Ascending aorta (tissue), 2 donors: ENCODE measurements at regions not wholly inside any gene's neighbourhood (a gene's known extent, or its start where the extent isn't known, plus 50 kb on each side); places are given as distances from the start of the nearest gene placed in this dataset.

ENCODE experiments used
- DNase-seq, 2 donors: peaks; one replicate each; pipeline ENCODE4 v3.0.0-alpha.2; 2019; ENCODE audit warnings: low spot score in 2 of 2
- H3K27ac ChIP-seq, 2 donors: fragments of 200-600 bp; sonication (generic); one replicate each; pipeline ENCODE4 v1.5.1; 2016 to 2017; ENCODE audit warnings: mild to moderate bottlenecking in 1 of 2
- H3K27me3 ChIP-seq: fragments of 200-600 bp; sonication (generic); one replicate; pipeline ENCODE4 v1.5.1; 2017
- H3K36me3 ChIP-seq, 2 donors: fragments of 200-600 bp; sonication (generic); one replicate each; pipeline ENCODE4 v1.5.1; 2016
- H3K4me1 ChIP-seq, 2 donors: fragments of 200-600 bp; sonication (generic); one replicate each; pipeline ENCODE4 v1.5.1; 2016 to 2017; ENCODE audit warnings: mild to moderate bottlenecking in 1 of 2
- H3K4me3 ChIP-seq, 2 donors: fragments of 200-600 bp; sonication (generic); one replicate each; pipeline ENCODE4 v1.5.1; 2016 to 2017; ENCODE audit warnings: mild to moderate bottlenecking in 1 of 2
- H3K9me3 ChIP-seq, 2 donors: fragments of 200-600 bp; sonication (generic); one replicate each; pipeline ENCODE4 v1.5.1; 2016
- intact Hi-C: fragments of 100-400 bp; cut with DNase I; formaldehyde crosslinking; loops from one replicate; pipeline ENCODE4 v1.15.1; 2023
- TF ChIP-seq, protein P1 (sequence below), 3 experiments: fragments of 200-600 bp in 2 of 3; fragments of 450-650 bp in 1 of 3; sonication (generic) in 2 of 3; IDR thresholded peaks; one replicate each; pipeline ENCODE4 v1.5.1; 2016 to 2019; ENCODE audit warnings: antibody characterized with exemption in 3 of 3, mild to moderate bottlenecking in 1 of 3, moderate library complexity in 1 of 3

DNA sequence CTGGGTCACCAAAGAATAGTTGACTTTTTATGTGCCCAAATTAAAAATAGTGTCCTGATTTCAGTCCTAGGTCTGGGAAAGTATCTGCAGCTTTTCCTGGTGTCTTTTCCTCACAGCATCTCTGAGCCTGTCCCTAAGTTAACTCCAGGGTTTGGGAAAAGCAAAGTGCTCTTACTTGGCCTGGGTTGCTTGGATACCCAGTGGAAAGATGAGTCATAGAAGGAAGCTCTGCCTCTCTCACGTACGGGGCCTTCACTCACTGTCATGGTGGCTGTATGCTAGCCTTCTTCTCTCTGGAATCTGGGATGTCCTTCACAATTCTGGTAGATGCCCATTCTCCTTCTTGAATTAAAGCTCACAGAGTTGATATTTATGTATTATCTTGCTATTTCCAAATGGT, 607.3 kb downstream of the ANKRD50 start:
- Histone ChIP-seq H3K36me3 (no peaks in the 10 kb centered on the region), H3K4me1 (no peaks in the 10 kb centered on the region), H3K9me3 (peaks cover 0 to 5% of the 10 kb centered on the region in 2 donors), H3K27me3 (no peaks in the 10 kb centered on the region), H3K27ac (no peak overlapping the region), H3K4me3 (no peak overlapping the region)
- intact Hi-C loops = loop anchor here (5.0 kb wide), 1 partner anchor 38 kb away; no protein-coding TSS in a partner anchor
- TF ChIP-seq, protein P1, sequence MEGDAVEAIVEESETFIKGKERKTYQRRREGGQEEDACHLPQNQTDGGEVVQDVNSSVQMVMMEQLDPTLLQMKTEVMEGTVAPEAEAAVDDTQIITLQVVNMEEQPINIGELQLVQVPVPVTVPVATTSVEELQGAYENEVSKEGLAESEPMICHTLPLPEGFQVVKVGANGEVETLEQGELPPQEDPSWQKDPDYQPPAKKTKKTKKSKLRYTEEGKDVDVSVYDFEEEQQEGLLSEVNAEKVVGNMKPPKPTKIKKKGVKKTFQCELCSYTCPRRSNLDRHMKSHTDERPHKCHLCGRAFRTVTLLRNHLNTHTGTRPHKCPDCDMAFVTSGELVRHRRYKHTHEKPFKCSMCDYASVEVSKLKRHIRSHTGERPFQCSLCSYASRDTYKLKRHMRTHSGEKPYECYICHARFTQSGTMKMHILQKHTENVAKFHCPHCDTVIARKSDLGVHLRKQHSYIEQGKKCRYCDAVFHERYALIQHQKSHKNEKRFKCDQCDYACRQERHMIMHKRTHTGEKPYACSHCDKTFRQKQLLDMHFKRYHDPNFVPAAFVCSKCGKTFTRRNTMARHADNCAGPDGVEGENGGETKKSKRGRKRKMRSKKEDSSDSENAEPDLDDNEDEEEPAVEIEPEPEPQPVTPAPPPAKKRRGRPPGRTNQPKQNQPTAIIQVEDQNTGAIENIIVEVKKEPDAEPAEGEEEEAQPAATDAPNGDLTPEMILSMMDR (IDR thresholded peaks at IDR 0.05) = no peak
- DNase-seq = no peak

DNA sequence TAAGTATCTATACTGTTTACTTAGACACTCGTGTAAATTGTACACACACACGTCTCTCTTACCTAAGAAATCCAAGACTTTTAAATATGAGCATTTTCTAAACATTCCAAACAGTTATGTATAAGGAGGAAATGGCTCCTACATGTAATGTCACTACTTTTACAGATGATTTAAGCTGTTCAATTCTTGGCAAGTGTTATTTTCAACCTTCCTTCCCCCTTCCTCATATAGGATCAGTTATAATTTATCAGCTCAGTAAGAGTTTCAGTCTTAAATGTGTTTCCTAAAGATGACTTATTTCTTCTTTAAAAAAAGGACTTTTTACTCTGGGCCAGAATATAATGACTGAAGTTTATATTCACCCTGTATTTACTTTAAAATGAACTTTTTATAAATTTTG, 601.1 kb downstream of the ANKRD50 start:
- no peaks in the 10 kb centered on the region for H3K9me3 ChIP-seq
- H3K4me3 ChIP-seq = no peak overlapping the region
- no peak for DNase-seq
- no peaks in the 10 kb centered on the region for H3K27me3 ChIP-seq
- no peaks in the 10 kb centered on the region for H3K36me3 ChIP-seq
- intact Hi-C loops = loop anchor here (2.0 to 10.0 kb wide), 5 partner anchors 153 to 1009 kb away; partner anchors contain the start of gene SPRY1
- H3K27ac ChIP-seq = no peak overlapping the region
- H3K4me1 ChIP-seq = no peaks in the 10 kb centered on the region
- TF ChIP-seq, protein P1 (IDR thresholded peaks at IDR 0.05) = no peak

DNA sequence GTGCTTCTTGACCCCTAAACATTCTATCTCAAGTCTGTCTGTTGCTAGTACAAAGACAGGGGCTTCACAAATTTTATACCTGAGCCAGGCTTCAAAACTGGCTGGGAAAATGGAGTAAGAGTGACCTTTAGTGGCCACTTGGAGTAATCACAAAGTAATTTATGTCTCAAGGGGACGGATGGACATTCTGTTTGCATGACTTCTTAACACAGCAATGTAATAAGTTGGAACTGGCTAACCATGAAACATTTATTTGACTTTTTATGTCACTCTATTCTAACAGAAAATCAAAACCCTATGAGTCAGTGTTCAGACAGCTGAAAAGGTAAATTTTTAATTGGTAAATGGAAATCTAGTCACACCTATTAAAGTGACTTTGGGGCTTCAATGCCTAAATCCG, 600.6 kb downstream of the ANKRD50 start:
- Histone ChIP-seq H3K27ac (no peak overlapping the region), H3K4me1 (no peaks in the 10 kb centered on the region), H3K27me3 (no peaks in the 10 kb centered on the region), H3K36me3 (no peaks in the 10 kb centered on the region), H3K4me3 (no peak overlapping the region), H3K9me3 (no peaks in the 10 kb centered on the region)
- intact Hi-C loops = loop anchor here (1.0 to 10.0 kb wide), 6 partner anchors 153 to 1009 kb away; partner anchors contain the start of gene SPRY1
- TF ChIP-seq, protein P1 (IDR thresholded peaks at IDR 0.05) = peak; percentile 43 to 65 (median 52)
- no peak for DNase-seq

DNA sequence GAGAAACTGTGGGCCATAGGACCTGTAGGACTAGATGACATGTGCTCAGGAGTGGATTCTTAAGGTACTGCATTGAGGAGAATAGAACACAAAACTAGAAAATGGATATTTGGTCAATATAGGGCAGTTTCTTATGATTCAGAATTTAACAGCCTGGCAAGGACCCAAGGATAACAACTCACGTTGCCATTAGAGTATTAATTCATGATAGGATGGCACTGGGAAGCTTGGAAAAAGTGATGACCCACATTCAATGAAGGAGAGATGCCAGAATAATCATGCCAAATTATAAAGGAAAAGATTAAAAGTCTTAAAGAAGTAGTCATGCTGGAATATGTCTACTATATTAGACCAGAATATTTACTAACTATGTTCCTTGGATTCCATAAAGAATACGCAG, 594.5 kb downstream of the ANKRD50 start:
- Histone ChIP-seq H3K27me3 (no peaks in the 10 kb centered on the region), H3K4me3 (no peak overlapping the region), H3K4me1 (no peaks in the 10 kb centered on the region), H3K9me3 (no peaks in the 10 kb centered on the region), H3K27ac (no peak overlapping the region), H3K36me3 (no peaks in the 10 kb centered on the region)
- intact Hi-C loops = loop anchor here (10.0 kb wide), 2 partner anchors 147 to 563 kb away; no protein-coding TSS in a partner anchor
- TF ChIP-seq, protein P1 (IDR thresholded peaks at IDR 0.05) = no peak
- no peak for DNase-seq

- Histone ChIP-seq H3K4me3 (no peak overlapping the region), H3K27ac (no peak overlapping the region), H3K36me3 (no peaks in the 10 kb centered on the region), H3K27me3 (no peaks in the 10 kb centered on the region), H3K4me1 (no peaks in the 10 kb centered on the region), H3K9me3 (no peaks in the 10 kb centered on the region)
- TF ChIP-seq, protein P1 (IDR thresholded peaks at IDR 0.05) = no peak
- intact Hi-C loops = no loop called here
- DNase-seq = no peak
Measured at GRCh38 chr4:124121461-124121971, 591.0 kb downstream of the ANKRD50 start.

DNA sequence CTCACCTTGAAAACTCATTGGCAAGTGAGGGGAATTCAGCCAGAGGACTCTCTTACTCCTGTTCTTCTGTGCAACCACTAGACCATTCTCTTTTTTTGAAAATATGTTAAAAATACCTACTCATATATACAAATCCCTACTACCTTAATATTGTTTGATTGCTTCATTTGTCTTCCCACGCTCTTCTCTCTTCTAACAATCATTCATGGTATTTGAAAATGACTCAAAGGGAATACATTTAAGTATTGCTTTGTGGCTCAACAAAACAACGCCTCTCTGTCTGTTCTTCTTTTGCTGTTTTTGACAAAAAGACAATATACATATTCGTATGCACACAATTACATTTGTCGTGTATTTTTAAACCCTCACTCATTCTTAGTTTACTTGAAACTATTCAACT, 589.4 kb downstream of the ANKRD50 start:
- TF ChIP-seq, protein P1 (IDR thresholded peaks at IDR 0.05) = no peak
- Histone ChIP-seq H3K4me3 (no peak overlapping the region), H3K27me3 (no peaks in the 10 kb centered on the region), H3K27ac (no peak overlapping the region), H3K9me3 (no peaks in the 10 kb centered on the region), H3K4me1 (no peaks in the 10 kb centered on the region), H3K36me3 (no peaks in the 10 kb centered on the region)
- intact Hi-C loops = no loop called here
- DNase-seq = no peak
